Ovary (tissue), 3 donors: ENCODE measurements at regions not wholly inside any gene's neighbourhood (a gene's known extent, or its start where the extent isn't known, plus 50 kb on each side); places are given as distances from the start of the nearest gene placed in this dataset.
"Not testable (repeated sequence)": the region's sequence is repeated elsewhere in the genome, so short reads cannot be mapped to it uniquely, and the experiment has no call there.

ENCODE experiments used
- EP300 ChIP-seq: sonication (generic); formaldehyde crosslinking; IDR thresholded peaks from one replicate; pipeline ENCODE4 v1.6.1; 2017; ENCODE audit warnings: antibody characterized with exemption
- POLR2A ChIP-seq: fragments of 450-650 bp; IDR thresholded peaks from one replicate; pipeline ENCODE4 v1.6.1; 2017; ENCODE audit warnings: antibody characterized with exemption, mild to moderate bottlenecking, moderate library complexity
- TF ChIP-seq, protein P1 (sequence below), 3 donors: fragments of 450-650 bp in 2 of 3; fragments of 200-600 bp in 1 of 3; IDR thresholded peaks; one replicate each; pipeline versions ENCODE4 v1.5.1 to v1.8.0; 2016 to 2022; ENCODE audit warnings: antibody characterized with exemption in 3 of 3, mild to moderate bottlenecking in 1 of 3
- donor health status: DM: no; HTN: no; CAD: no.

GRCh38 chr16:16561532-16561931 lies 182.6 kb downstream of the NPIPA7 start:
- TF ChIP-seq, protein P1, sequence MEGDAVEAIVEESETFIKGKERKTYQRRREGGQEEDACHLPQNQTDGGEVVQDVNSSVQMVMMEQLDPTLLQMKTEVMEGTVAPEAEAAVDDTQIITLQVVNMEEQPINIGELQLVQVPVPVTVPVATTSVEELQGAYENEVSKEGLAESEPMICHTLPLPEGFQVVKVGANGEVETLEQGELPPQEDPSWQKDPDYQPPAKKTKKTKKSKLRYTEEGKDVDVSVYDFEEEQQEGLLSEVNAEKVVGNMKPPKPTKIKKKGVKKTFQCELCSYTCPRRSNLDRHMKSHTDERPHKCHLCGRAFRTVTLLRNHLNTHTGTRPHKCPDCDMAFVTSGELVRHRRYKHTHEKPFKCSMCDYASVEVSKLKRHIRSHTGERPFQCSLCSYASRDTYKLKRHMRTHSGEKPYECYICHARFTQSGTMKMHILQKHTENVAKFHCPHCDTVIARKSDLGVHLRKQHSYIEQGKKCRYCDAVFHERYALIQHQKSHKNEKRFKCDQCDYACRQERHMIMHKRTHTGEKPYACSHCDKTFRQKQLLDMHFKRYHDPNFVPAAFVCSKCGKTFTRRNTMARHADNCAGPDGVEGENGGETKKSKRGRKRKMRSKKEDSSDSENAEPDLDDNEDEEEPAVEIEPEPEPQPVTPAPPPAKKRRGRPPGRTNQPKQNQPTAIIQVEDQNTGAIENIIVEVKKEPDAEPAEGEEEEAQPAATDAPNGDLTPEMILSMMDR (IDR thresholded peaks at IDR 0.05) = not testable (repeated sequence)
- TF ChIP-seq POLR2A, EP300: not testable (repeated sequence)
